ENCODE measurements at regions not wholly inside any gene's neighbourhood (a gene's known extent, or its start where the extent isn't known, plus 50 kb on each side); places are given as distances from the start of the nearest gene placed in this dataset.

- H3K4me3 Mint-ChIP-seq (ENCODE audit: unreplicated experiment) = no peak overlapping the region
- CTCF ChIA-PET = no interaction called here
- no peaks in the 10 kb centered on the region for H3K9me3 Mint-ChIP-seq (ENCODE audit: unreplicated experiment)
- POLR2A ChIA-PET = no interaction called here
- TF ChIP-seq, protein P1, sequence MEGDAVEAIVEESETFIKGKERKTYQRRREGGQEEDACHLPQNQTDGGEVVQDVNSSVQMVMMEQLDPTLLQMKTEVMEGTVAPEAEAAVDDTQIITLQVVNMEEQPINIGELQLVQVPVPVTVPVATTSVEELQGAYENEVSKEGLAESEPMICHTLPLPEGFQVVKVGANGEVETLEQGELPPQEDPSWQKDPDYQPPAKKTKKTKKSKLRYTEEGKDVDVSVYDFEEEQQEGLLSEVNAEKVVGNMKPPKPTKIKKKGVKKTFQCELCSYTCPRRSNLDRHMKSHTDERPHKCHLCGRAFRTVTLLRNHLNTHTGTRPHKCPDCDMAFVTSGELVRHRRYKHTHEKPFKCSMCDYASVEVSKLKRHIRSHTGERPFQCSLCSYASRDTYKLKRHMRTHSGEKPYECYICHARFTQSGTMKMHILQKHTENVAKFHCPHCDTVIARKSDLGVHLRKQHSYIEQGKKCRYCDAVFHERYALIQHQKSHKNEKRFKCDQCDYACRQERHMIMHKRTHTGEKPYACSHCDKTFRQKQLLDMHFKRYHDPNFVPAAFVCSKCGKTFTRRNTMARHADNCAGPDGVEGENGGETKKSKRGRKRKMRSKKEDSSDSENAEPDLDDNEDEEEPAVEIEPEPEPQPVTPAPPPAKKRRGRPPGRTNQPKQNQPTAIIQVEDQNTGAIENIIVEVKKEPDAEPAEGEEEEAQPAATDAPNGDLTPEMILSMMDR (IDR thresholded peaks at IDR 0.05; ENCODE audit: unreplicated experiment) = no peak
- no TSS peak for BruUV-seq (replicated peaks)
- no peak for DNase-seq (ENCODE audit: unreplicated experiment)
- no peaks in the 10 kb centered on the region for H3K36me3 Mint-ChIP-seq (ENCODE audit: insufficient read depth, unreplicated experiment)
- intact Hi-C loops (cut with micrococcal nuclease) = no loop called here
- H3K27me3 Mint-ChIP-seq (ENCODE audit: insufficient read depth, unreplicated experiment) = no peaks in the 10 kb centered on the region
- H3K4me1 Mint-ChIP-seq (ENCODE audit: insufficient read depth, unreplicated experiment) = no peaks in the 10 kb centered on the region
- no peak overlapping the region for H3K27ac Mint-ChIP-seq (ENCODE audit: low read depth, unreplicated experiment)
Observed at GRCh38 chr5:117657541-117657940, 1082.9 kb upstream of the SEMA6A start.

- intact Hi-C loops (cut with micrococcal nuclease) = no loop called here
- Mint-ChIP-seq H3K27ac (ENCODE audit: low read depth, unreplicated experiment) (no peak overlapping the region), H3K4me1 (ENCODE audit: insufficient read depth, unreplicated experiment) (peaks cover 11% of the 10 kb centered on the region), H3K4me3 (ENCODE audit: unreplicated experiment) (no peak overlapping the region), H3K9me3 (ENCODE audit: unreplicated experiment) (no peaks in the 10 kb centered on the region), H3K27me3 (ENCODE audit: insufficient read depth, unreplicated experiment) (no peaks in the 10 kb centered on the region), H3K36me3 (ENCODE audit: insufficient read depth, unreplicated experiment) (no peaks in the 10 kb centered on the region)
- TF ChIP-seq, protein P1 (IDR thresholded peaks at IDR 0.05; ENCODE audit: unreplicated experiment) = no peak
- ChIA-PET POLR2A (no interaction called here), CTCF (interaction anchor here (0.7 kb wide), 1 partner anchor 15 kb away, joined by 3 read pairs; no protein-coding TSS in a partner anchor)
- BruUV-seq (replicated peaks) = no TSS peak
- no peak for DNase-seq (ENCODE audit: unreplicated experiment)
Observed at GRCh38 chr5:117652958-117653280, 1078.3 kb upstream of the SEMA6A start.

DNA sequence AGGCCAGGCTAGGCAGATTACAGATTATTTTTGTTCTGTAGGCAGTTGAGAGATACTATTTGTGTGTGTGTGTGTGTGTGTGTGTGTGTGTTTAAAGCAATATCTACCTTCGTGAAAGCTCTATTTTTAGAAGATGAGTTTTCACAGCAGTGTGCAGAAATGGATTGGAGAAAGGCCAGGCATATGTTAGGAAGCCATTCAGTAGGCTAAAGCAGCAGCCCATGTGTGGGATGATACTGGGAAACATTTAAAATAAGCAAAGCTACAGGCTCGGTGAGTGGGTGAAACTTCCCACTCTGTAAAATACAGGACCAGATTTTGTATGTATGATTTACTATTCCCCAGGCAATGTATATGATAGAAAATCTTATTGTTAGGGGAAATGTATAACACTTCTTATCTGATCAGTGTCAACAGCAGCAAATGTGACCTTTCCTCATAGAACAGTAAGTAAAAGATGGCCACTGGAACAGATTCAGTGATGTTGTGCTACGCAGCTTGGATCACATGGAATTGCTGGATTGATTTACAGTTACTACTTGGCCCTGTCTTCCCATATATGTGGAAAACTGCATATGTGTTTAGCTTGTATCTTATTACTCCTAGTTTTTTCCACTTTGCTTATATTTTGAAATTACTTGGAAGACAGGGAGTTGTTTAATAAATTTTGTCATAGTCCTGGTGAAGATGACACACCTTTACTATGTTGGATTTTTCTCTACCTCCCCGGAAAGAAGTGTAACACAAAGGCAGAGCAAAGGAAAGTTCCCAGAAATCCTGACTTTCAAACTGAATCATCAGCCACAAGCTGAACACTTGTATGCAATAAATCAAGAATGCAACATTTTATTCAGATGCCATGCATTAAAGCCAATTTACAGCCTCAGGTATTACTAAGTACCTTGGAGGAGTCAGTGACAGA, 1077.7 kb upstream of the SEMA6A start:
- intact Hi-C loops (cut with micrococcal nuclease) = no loop called here
- TF ChIP-seq, protein P1 (IDR thresholded peaks at IDR 0.05; ENCODE audit: unreplicated experiment) = no peak
- ChIA-PET CTCF (interaction anchor here (0.7 kb wide), 2 partner anchors 15 to 665 kb away, joined by 3 read pairs; no protein-coding TSS in a partner anchor), POLR2A (no interaction called here)
- Mint-ChIP-seq H3K36me3 (ENCODE audit: insufficient read depth, unreplicated experiment) (no peaks in the 10 kb centered on the region), H3K9me3 (ENCODE audit: unreplicated experiment) (no peaks in the 10 kb centered on the region), H3K4me3 (ENCODE audit: unreplicated experiment) (no peak overlapping the region), H3K27me3 (ENCODE audit: insufficient read depth, unreplicated experiment) (no peaks in the 10 kb centered on the region), H3K4me1 (ENCODE audit: insufficient read depth, unreplicated experiment) (peaks cover 11% of the 10 kb centered on the region), H3K27ac (ENCODE audit: low read depth, unreplicated experiment) (no peak overlapping the region)
- BruUV-seq (replicated peaks) = no TSS peak
- no peak for DNase-seq (ENCODE audit: unreplicated experiment)

DNA sequence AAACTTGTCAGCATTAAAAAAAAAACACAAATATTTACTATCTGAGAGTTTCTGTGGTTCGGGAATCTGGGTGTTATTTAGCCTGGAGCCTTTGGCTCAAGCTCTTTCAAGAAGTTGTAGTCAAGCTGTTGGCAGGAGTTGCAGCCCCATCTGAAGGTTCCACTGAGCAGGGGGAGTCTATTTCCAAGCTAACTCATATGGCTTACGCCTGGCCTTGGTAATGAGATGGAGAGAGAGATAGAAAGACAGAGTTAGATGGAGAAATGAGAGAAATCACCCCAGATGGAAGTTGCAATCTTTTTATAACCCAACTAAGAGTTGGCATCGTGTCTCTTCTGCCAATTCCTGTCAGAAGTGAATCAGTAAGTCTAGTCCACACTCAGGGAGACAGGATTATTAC, 1075.2 kb upstream of the SEMA6A start:
- ChIA-PET POLR2A (interaction anchor here (0.5 to 1.0 kb wide), 2 partner anchors 960 to 1858 kb away, joined by 3 to 4 read pairs; no protein-coding TSS in a partner anchor), CTCF (no interaction called here)
- H3K36me3 Mint-ChIP-seq (ENCODE audit: insufficient read depth, unreplicated experiment) = no peaks in the 10 kb centered on the region
- H3K4me1 Mint-ChIP-seq (ENCODE audit: insufficient read depth, unreplicated experiment) = peaks cover 11% of the 10 kb centered on the region
- H3K27me3 Mint-ChIP-seq (ENCODE audit: insufficient read depth, unreplicated experiment) = no peaks in the 10 kb centered on the region
- no TSS peak for BruUV-seq (replicated peaks)
- TF ChIP-seq, protein P1 (IDR thresholded peaks at IDR 0.05; ENCODE audit: unreplicated experiment) = no peak
- DNase-seq (ENCODE audit: unreplicated experiment) = no peak
- intact Hi-C loops (cut with micrococcal nuclease) = no loop called here
- H3K27ac Mint-ChIP-seq (ENCODE audit: low read depth, unreplicated experiment) = no peak overlapping the region
- no peak overlapping the region for H3K4me3 Mint-ChIP-seq (ENCODE audit: unreplicated experiment)
- H3K9me3 Mint-ChIP-seq (ENCODE audit: unreplicated experiment) = no peaks in the 10 kb centered on the region
